ENCODE measurements at regions not wholly inside any gene's neighbourhood (a gene's known extent, or its start where the extent isn't known, plus 50 kb on each side); places are given as distances from the start of the nearest gene placed in this dataset.

DNA sequence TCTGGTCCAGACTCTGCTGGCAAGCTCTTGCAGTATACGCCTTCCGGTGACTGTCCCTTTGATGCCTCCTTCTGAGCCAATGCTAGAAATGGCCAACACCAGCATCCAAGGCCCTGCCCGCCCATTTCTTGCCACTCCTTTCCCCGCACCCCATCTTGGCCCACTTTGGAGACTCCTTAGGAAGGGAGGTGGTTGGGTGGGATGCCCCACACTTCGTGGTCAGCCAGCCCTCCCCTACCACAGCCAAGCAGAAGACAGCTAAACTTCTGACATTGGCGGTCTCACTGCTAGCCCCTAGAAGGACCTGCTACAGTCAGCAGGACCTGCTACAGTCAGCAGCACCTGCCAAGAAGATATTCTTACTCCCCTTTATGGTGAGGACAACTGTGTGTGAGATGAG is 73.5 kb upstream of the CLDN14 start:
- TF ChIP-seq POLR2A (IDR thresholded peaks at IDR 0.05) (no peak), CTCF (IDR thresholded peaks at IDR 0.05 in 4 of 5, conservative IDR thresholded peaks at IDR 0.05 in 1 of 5) (no peak)
